OCI-LY3 (cell line): ENCODE measurements at regions not wholly inside any gene's neighbourhood (a gene's known extent, or its start where the extent isn't known, plus 50 kb on each side); places are given as distances from the start of the nearest gene placed in this dataset.

Experiments
- EZH2phosphoT487 ChIP-seq: fragments of 200-600 bp; shearing (Covaris generic); IDR thresholded peaks from 2 replicates; pipeline ENCODE4 v1.6.1; 2018; ENCODE audit warnings: antibody characterized with exemption, mixed run types, low read depth
- TF ChIP-seq, protein P1 (sequence below): fragments of 200-600, 300-600 bp; sonication (generic); IDR thresholded peaks from 2 replicates; pipeline ENCODE4 v1.5.1; 2014; ENCODE audit warnings: antibody characterized with exemption, low read length, low read depth

DNA sequence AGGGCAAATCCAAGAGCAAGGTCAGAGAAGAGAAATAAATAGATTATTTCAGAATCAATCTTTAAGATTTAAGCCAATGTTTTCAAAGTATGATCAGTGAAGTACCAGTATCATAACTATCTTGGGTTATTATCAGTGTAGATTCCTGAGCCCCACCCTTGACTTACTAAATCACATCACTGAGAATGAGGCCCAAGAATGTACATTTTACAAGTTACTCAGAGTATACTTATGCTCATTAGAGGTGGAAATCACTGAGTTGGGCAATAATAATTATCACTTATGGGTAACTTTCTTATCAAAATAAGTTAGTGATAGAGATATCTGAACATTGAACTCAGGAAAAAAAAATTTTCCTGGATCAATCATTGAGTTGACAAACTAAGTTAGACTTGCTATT is 121.6 kb upstream of the NOCT start:
- TF ChIP-seq, protein P1, sequence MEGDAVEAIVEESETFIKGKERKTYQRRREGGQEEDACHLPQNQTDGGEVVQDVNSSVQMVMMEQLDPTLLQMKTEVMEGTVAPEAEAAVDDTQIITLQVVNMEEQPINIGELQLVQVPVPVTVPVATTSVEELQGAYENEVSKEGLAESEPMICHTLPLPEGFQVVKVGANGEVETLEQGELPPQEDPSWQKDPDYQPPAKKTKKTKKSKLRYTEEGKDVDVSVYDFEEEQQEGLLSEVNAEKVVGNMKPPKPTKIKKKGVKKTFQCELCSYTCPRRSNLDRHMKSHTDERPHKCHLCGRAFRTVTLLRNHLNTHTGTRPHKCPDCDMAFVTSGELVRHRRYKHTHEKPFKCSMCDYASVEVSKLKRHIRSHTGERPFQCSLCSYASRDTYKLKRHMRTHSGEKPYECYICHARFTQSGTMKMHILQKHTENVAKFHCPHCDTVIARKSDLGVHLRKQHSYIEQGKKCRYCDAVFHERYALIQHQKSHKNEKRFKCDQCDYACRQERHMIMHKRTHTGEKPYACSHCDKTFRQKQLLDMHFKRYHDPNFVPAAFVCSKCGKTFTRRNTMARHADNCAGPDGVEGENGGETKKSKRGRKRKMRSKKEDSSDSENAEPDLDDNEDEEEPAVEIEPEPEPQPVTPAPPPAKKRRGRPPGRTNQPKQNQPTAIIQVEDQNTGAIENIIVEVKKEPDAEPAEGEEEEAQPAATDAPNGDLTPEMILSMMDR = no peak
- no peak for TF ChIP-seq EZH2phosphoT487
